NCI-H1694 (cell line): ENCODE measurements at regions not wholly inside any gene's neighbourhood (a gene's known extent, or its start where the extent isn't known, plus 50 kb on each side); places are given as distances from the start of the nearest gene placed in this dataset.
"Not testable (repeated sequence)": the region's sequence is repeated elsewhere in the genome, so short reads cannot be mapped to it uniquely, and the experiment has no call there.

Source experiments
- DNase-seq: peaks from one replicate; lab custom pipeline; 2025; lab: John Stamatoyannopoulos, UW

- no peak for DNase-seq
These were observed 235.8 kb upstream of the ALCAM start for GRCh38 chr3:105130911-105131310.

DNA sequence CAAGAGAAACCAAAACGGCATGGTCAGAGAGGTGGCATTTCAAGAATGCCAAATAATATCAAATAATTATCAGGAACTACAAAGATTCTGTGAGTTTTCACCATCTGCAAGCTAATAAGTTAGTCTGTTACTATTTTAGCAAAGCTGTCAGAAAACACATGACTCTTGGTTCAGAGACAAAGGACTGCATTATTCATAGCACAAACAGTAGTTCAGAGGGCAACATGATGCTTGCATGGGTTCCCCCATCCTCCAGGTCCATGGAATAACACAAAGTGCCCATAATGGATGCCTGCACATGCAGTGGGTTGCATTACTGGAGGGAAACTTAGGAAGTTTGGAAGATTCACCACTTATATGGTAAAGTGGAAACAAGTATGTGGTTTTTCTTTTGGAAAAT is 228.8 kb upstream of the ALCAM start:
- DNase-seq: no peak

GRCh38 chr3:105139881-105140560 is 226.7 kb upstream of the ALCAM start:
- DNase-seq: no peak

DNA sequence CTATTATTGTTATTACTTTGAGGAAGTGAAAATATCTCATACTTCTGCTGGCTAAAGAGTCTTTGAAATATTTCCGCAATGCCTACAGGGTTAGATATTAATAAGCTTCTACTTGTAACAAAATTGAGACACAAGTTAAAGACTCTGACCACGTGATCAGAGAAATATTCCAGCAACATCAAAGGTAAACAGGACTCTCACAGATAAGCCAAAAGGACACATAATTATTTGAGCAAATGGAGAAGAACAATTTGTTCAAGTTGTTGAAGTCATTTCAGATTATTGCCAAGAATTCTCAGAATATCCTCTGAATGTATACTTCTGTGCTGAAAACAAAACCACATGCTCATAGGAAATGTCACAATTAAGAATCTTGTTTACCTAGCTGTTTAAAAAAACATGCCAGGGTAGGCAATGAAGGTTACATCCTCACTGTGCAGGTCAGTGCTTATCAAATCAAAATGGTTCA is 225.8 kb upstream of the ALCAM start:
- DNase-seq: no peak

GRCh38 chr3:105144837-105145236 is 221.9 kb upstream of the ALCAM start:
- no peak for DNase-seq

DNA sequence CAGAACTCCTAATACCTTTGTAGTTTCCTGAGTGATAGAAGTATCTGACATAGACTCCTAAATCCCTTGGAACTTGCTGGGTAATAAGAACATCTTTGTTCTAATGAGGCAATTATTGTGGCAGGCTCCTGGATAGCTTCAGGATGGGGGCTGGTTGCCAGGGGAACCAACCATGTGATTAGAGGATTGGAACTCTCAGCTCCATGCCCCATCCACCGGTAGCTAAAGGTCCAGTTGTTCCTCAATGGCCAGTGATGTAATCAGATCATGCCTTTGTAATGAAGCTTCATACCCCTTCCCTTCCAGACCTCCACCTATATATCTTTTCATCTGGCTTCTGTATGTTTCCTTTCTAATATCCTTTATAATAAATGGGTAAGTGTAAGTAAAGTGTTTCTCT is 221.2 kb upstream of the ALCAM start:
- no peak for DNase-seq

GRCh38 chr3:105149197-105149596 is 217.5 kb upstream of the ALCAM start:
- not testable (repeated sequence) for DNase-seq

DNA sequence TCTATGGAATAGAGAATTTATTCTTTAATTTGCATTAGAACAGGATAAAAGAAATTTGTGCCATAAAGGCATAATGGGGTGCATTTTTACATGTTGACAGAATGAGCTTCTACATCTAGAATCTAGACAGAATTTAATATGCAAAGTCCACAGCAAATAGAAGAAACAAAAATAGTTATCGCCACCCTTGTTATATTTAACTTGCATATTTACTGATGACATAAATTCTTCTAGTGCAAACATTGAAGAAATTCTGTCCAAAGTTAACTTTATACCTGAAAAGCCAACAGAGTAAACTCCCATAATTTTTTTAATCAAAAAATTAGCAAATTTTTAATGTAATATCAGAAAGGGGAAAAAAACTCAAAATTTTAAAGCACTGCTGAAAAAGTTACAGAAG is 213.7 kb upstream of the ALCAM start:
- no peak for DNase-seq

DNA sequence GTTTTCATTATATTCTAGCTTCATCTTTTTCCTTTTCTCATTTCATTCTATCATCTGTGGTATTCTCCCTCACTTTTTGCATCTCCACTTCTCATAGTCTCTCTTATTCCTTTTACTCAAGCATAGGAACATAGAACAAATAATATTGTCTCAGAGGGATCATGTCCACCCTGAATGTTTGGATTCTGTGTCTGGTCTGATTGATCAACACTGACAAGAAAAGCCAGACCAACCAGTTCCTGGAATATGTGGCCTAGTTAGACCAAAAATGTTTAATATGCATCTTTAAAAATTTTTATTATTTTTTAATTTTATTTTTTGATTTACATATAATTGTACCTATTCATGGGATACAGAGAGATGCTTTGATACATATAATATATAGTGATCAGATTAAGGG is 212.0 kb upstream of the ALCAM start:
- DNase-seq: no peak

DNA sequence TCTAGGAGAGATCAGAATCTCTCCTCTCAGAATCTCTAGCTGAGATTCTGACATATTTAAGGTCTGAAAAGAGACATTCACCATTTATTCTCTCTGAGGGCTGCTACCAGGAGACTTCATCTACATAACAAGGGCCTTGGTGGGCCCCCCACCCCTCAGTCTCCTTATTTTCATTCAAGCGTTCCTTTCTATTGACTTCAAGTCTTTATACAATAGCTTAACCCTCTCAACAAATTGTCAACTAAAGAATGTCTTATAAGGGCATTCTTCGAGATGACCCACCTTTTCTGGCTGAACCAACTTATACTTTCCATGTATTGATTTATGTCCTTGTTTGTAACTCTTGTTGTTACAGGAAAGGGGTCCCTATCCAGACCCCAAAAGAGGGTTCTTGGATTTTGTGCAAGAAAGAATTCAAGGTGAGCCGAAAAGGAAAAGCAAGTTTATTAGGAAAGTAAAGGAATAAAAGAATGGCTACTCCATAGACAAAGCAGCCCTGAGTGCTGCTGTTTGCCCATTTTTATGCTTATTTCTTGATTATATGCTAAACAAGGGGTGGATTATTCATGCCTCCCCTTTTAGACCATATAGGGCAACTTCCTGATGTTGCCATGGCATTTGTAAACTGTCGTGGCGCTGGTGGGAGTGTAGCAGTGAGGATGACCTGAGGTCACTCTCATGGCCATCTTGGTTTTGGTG is 209.5 kb upstream of the ALCAM start:
- no peak for DNase-seq

DNA sequence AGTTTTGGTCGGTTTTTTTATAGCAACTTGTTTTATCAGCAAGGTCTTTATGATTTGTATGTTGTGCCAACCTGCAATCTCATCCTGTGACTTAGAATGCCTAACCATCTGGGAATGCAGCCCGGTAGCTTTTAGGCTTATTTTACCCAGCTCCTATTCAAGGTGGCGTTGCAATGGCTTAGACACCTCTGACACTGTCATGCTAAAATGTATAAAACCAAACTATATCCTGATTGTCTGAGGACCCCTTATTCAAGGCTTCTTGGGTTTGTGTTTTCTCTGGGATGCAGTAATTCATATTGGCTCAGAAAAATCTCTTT is 209.0 kb upstream of the ALCAM start:
- no peak for DNase-seq

- no peak for DNase-seq
These were observed 208.4 kb upstream of the ALCAM start for GRCh38 chr3:105158286-105158685.

DNA sequence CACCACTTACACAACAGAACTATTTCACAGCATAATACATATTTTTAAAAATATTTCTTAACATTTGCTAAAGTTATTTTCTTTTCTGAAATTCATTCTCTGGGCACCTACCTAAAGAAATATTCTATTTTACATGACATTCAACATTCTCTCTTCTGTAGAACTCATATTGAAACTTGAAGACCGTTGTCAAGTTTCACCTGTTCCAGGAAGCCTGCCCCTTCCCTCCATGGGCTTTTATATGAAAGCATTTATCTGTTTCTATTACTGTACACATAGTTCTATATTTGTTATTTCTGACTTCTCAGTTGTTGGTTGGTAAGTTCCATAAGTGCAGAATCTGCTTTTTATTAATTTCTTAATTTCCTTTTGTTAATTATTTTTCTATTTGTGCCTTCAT is 204.3 kb upstream of the ALCAM start:
- no peak for DNase-seq

DNA sequence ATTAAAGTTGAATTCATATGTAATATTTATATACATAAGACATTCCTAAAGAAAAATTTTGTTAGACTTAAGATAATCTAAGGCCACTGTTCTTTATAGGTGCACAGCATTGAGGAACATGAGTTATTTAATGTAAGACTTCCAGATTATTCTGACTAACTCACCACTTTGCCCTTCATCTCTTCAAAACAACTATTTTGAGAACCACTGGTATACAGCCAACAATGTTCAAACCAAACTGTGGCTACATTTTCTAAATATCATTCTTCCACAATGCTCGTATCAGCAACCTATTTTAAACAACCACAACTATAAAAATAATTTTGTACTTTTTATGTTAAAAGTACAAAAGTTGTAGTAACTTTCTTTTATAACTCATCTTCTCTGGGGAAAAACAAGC is 199.8 kb upstream of the ALCAM start:
- DNase-seq: no peak

DNA sequence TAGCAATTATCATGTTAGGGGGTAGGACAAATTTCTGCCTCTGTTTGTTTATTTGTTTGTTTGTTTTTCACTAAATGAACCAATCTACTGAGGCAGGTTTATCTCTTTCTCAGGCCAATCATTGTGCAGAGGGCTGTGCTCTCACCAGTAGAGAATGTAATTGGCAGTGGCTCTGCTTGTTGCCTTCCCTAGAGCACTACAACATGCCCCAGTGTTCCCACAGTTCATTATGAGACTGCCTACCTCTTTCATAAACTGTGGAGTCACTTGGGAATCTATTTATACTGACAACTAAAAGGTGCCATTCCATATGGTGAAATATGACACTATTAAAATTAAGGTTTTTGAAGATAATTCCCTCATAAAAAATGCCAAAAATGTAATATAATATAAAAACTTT is 196.3 kb upstream of the ALCAM start:
- DNase-seq: no peak

DNA sequence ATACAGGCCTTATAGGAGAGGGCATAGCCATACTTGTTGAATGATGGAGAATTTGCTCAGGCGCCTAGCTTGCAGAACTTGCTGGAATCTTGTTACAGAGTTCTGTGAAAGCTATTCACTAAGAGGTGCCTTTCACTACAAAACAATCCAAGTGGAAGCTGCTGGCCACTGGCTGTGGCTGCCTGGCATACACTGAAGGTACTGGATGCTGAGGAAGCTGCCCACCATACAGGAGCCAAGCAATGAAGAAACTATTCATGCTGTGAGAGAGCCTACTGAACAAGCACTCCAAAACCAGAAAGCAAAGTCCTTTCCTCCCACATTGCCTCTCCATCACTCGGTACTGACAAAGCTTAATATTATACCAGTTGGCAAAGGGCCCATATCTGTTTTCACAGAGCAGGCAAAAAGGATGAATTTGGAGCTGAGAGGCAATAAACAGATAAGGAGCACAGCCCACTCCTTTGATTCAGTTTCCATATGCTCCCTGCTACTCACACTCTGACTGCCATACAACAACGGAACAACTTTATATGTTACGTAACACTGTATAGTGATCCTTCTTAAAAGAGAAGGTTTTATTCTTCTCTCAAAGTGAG is 192.6 kb upstream of the ALCAM start:
- DNase-seq: no peak

- DNase-seq: no peak
These were observed 189.1 kb upstream of the ALCAM start for GRCh38 chr3:105177576-105177975.

GRCh38 chr3:105187344-105187743 is 179.4 kb upstream of the ALCAM start:
- no peak for DNase-seq

DNA sequence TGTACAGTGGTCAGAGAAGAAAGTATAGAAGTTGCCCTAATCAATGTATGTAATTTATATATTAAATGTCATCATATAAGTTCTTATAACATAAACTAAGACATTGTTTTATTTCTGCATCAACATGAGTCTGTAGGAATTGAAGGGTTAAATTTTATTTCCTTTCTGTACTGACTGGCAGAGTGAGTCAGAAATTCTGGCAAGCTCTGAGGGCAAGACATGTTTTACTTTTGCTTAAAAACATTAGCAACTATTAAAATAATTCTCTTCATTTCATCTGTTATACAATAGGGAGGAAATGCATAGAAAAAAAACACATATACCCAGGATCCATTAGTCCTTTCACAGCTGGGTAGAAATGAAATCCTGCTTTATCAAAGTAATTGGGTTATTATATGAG is 171.4 kb upstream of the ALCAM start:
- DNase-seq: no peak

DNA sequence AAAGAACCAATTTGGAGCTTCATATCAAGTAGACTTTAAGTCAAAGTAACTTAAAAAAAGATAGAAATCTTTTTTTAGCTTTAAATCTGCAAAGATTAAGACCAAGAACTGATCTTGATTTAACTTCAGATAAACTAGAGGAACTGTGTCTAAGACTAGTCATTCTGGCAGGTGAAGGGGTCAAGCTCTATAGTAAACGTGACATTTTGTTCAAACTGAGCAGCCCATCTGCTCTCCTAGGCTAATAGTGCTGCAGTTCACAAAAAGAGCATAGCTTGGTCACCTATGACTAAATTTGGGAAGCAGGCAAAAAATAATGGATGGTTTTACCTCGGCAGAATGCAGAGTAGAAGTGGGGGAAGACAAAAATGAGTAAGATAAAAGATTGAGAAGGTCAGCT is 168.8 kb upstream of the ALCAM start:
- no peak for DNase-seq

GRCh38 chr3:105199217-105199616 is 167.5 kb upstream of the ALCAM start:
- no peak for DNase-seq

GRCh38 chr3:105210141-105210540 is 156.6 kb upstream of the ALCAM start:
- DNase-seq: no peak

GRCh38 chr3:105214590-105214989 is 152.1 kb upstream of the ALCAM start:
- DNase-seq: no peak
